HG03457 (cell line): ENCODE measurements at regions not wholly inside any gene's neighbourhood (a gene's known extent, or its start where the extent isn't known, plus 50 kb on each side); places are given as distances from the start of the nearest gene placed in this dataset.

Experiments
- ATAC-seq: cut with Tn5 transposase; IDR thresholded peaks from one replicate; pipeline ENCODE4 v1.9.1; 2021; ENCODE audit warnings: moderate number of reproducible peaks; ENCODE audit not compliant: unreplicated experiment

GRCh38 chr4:115850799-115851509 is 737.5 kb upstream of the NDST4 start:
- no peak for ATAC-seq

GRCh38 chr4:115844180-115844579 is 730.8 kb upstream of the NDST4 start:
- ATAC-seq: no peak

DNA sequence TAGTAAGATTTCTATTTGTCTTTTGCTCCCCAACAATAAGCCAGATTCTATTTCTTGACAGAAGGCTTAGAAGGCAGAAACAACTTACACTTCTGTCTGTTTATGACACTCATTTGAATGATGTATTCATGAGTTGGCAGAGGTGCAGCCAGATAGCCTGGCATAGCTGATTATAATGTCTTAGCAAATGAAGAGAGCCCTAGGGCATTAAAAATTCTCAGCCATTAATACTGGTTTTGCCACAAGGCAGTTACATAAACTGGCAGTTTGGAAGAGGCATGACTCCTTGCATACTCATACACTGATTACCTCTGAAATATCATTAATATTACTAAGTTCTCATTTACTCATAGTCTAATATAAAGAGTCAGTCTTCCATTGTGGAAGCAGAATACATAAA is 728.5 kb upstream of the NDST4 start:
- no peak for ATAC-seq

DNA sequence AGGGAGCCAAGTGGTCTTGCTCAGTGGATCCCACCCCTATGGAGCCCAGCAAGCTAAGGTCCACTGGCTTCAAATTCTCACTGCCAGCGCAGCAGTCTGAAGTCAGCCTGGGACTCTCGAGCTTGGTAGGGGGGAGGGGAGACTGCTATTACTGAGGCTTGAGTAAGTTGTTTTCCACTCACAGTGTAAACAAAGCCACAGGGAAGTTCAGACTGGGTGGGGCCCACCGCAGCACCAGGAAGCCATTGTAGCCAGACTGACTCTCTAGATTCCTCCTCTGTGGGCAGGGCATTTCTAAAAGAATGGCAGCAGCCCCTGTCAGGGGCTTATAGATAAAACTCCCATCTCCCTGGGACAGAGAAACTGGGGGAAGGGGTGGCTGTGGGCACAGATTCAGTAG is 721.0 kb upstream of the NDST4 start:
- no peak for ATAC-seq

DNA sequence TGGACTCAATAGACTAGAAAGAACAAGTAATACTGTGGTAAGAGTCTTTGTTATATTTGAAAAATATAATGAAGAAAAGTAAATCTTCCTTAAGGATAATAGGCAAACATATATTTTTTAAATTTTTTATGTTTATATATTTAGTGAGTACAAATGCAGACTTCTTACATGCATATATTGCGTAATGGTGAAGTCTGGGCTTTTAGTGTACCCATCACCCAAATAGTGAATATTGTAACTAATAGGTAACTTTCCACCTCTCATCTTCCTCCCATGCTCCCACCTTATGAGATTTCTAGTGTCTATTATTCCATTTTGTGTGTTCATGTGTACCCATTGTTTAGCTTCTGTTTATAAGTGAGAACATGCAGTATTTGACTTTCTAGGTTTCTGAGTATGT is 711.2 kb upstream of the NDST4 start:
- ATAC-seq: no peak

DNA sequence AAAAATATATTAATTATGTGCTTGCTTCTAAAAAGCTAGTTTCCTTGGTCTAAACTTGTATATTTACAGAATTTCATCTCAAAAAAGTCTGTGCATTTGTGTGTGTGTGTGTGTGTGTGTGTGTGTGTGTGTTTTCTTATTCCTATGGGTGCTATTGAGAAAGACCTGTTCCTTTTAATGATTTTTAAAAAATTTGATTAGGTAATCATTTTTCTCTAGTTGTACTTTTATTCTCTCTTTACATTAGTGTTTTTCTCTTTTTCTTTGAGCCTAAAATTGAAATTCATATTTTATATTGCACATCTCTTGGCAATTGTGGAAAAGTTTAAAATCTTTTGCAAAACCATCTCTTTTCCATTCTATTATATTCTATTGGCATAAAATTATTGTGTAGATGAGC is 690.4 kb upstream of the NDST4 start:
- no peak for ATAC-seq

DNA sequence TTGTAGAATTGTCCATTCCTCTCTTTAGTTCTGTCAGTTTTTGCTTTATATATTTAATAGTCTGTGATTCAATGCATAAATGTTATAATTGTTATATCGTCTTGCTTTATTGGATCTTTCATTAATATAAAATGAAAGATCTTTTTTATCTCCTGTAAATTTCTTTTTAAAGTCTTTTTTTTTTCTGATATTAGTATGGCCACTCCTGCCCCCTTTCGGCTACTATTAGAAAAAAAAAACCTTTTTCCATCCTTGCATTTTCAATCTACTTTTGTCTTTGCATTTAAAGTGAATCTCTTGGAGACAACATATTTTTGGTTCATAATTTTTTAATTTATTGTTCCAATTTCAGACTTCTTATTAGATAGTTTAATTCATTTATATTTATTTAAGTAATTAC is 677.4 kb upstream of the NDST4 start:
- ATAC-seq: no peak

- ATAC-seq: peak; percentile 48
Observed at GRCh38 chr4:115781528-115782146, 668.2 kb upstream of the NDST4 start.

DNA sequence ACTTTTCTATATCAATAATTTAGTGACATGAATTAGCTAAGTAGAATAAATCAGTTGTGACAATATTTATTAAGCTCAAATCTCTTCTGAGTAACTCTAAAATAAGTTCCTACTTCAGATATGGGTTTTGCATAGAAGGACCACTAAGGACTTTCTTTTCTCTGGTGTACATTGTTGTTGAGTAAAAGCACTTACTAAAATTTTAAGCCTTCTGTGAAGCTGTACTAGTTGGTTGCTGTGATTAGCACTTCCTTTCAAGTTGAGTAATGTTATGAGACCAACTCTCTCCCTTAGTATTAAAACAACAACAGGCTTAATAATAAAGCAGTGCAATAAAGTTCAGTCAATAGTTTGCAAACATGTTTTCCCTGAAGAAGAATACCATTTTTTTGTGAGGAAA is 667.4 kb upstream of the NDST4 start:
- peak; percentile 61 for ATAC-seq

- ATAC-seq: no peak
Observed at GRCh38 chr4:115780268-115780667, 666.8 kb upstream of the NDST4 start.

- no peak for ATAC-seq
Observed at GRCh38 chr4:115770046-115770543, 656.7 kb upstream of the NDST4 start.

- ATAC-seq: no peak
Observed at GRCh38 chr4:115769396-115769795, 656.0 kb upstream of the NDST4 start.

DNA sequence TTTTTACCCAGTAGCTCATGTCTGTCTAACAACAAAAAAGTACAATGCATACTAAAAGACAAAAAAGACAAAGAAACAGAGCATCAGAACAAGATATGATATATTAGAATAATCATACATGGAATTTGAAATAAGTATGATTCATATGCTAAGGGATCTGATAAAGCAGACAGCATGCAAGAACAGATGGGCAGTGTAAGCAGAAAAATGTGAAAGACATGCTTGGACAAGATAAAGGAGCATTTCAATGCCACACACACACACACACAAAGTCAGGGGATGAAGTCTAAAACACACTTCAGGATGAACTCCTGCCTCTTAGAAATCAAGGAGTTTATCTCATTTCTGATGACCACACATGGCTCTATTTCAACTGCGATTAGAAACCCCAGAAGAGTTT is 649.6 kb upstream of the NDST4 start:
- no peak for ATAC-seq

GRCh38 chr4:115759231-115759630 is 645.8 kb upstream of the NDST4 start:
- ATAC-seq: no peak

DNA sequence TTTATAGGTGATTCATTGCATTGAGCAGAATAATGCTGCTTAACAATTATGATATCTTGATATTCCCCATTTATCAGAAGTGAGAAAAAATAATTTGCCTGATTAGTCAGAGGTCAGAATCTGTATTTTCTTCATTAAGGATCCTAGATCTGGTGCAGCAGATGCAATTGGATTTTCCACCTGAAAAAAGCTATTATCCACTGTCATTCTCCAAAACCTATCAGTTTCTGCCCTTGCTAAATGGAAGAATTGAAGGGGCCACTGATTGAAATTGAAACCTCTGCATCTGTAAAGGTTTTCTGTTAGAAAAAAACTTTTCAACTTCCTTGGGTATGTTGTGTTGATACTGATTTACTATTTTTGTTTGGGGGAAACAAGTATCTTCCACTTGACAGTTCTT is 636.0 kb upstream of the NDST4 start:
- no peak for ATAC-seq

GRCh38 chr4:115740806-115741205 is 627.4 kb upstream of the NDST4 start:
- no peak for ATAC-seq

- ATAC-seq: no peak
Observed at GRCh38 chr4:115729739-115730266, 616.4 kb upstream of the NDST4 start.

- ATAC-seq: no peak
Observed at GRCh38 chr4:115723621-115724020, 610.2 kb upstream of the NDST4 start.

DNA sequence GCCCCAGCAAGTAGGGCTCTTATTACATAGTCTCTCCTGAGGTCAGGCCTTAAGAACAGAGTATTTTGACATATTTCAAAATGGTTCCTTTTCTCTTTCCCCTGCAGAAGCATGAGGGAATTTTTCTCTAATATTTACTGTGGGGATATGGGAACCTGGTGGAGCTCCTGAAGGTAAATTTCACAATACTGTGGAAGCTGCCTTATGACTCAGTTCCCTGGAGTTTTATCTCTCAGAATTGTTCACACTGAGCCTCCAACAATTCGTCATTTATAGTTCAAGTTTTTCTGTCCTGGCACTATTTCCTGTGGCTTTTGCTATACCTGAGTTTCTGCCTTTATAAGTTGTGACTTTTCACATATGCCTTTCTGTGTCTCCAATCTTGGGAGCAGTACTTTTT is 607.2 kb upstream of the NDST4 start:
- no peak for ATAC-seq

- ATAC-seq: no peak
Observed at GRCh38 chr4:115711575-115711974, 598.2 kb upstream of the NDST4 start.

DNA sequence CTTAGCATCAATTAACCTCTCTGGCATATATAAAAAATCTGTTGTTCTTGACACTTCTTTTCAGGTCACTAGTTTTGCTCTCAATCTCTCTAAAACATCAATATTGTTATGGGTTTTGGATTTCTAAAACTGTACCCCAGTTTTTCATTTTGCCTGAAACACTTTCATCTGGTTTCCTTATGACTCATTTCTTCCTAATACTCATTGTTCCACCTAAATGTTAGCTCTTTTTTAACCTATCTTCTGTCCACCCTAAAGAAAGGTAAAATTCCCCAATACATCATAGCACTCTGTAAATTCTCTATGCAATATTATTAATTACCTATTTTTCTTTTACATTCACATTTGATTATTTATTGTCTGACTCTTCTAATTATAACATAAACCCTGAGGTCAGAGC is 575.5 kb upstream of the NDST4 start:
- ATAC-seq: no peak

DNA sequence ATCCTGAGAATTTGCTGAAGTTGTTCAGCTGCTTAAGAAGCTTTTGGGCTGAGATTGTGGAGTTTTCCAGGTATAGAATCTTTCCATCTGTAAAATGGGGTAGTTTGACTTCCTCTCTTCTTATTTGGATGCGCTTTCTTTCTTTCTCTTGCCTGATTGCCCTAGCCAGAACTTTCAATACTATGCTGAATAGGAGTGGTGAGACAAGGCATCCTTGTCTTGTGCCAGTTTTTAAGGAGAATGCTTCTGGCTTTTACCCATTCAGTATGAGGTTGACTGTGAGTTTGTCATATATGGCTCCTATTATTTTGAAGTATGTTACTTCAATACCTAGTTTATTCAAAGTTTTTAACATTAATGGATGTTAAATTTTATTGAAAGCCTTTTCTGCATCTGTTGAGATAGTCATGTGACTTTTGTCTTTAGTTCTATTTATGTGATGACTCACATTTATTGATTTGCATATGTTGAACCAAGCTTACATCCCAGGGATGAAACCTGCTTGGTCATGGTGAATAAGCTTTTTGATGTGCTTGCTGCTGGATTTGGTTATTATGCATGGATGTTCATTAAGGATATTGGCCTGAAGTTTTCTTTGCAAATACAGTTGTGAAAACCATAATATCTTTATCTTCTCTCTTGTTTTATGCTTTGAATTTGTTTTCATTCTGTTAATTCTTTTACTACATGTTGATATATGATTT is 573.8 kb upstream of the NDST4 start:
- no peak for ATAC-seq
